Breast epithelium (tissue), 3 donors: ENCODE measurements at regions not wholly inside any gene's neighbourhood (a gene's known extent, or its start where the extent isn't known, plus 50 kb on each side); places are given as distances from the start of the nearest gene placed in this dataset.

Source experiments
- POLR2A ChIP-seq: fragments of 450-650 bp; IDR thresholded peaks from one replicate; pipeline ENCODE4 v1.6.1; 2016; ENCODE audit warnings: antibody characterized with exemption, mild to moderate bottlenecking, moderate library complexity
- POLR2AphosphoS5 ChIP-seq, 3 donors: sonication (generic); formaldehyde crosslinking; IDR thresholded peaks; one replicate each; pipeline ENCODE4 v1.6.1; 2017; ENCODE audit warnings: antibody characterized with exemption in 3 of 3
- TF ChIP-seq, protein P1 (sequence below), 3 donors: fragments of 450-650 bp; IDR thresholded peaks; one replicate each; pipeline ENCODE4 v1.5.1; 2016 to 2017; ENCODE audit warnings: antibody characterized with exemption in 3 of 3, mild to moderate bottlenecking in 3 of 3, moderate library complexity in 3 of 3

- TF ChIP-seq, protein P1, sequence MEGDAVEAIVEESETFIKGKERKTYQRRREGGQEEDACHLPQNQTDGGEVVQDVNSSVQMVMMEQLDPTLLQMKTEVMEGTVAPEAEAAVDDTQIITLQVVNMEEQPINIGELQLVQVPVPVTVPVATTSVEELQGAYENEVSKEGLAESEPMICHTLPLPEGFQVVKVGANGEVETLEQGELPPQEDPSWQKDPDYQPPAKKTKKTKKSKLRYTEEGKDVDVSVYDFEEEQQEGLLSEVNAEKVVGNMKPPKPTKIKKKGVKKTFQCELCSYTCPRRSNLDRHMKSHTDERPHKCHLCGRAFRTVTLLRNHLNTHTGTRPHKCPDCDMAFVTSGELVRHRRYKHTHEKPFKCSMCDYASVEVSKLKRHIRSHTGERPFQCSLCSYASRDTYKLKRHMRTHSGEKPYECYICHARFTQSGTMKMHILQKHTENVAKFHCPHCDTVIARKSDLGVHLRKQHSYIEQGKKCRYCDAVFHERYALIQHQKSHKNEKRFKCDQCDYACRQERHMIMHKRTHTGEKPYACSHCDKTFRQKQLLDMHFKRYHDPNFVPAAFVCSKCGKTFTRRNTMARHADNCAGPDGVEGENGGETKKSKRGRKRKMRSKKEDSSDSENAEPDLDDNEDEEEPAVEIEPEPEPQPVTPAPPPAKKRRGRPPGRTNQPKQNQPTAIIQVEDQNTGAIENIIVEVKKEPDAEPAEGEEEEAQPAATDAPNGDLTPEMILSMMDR (IDR thresholded peaks at IDR 0.05) = no peak
- TF ChIP-seq POLR2AphosphoS5 (IDR thresholded peaks at IDR 0.05) (no peak), POLR2A (no peak)
These were observed 51.2 kb upstream of the C1QTNF7 start for GRCh38 chr4:15376594-15376993.
